MG63 (cell line): ENCODE measurements at regions not wholly inside any gene's neighbourhood (a gene's known extent, or its start where the extent isn't known, plus 50 kb on each side); places are given as distances from the start of the nearest gene placed in this dataset.

Experiments used
- DNase-seq: peaks from one replicate; pipeline ENCODE4 v3.0.0-alpha.2; 2020
- H3K27me3 ChIP-seq: fragments of 250-450 bp; sonication (Bioruptor Pico); 2 replicates; pipeline ENCODE4 v1.5.1; 2020; ENCODE audit warnings: mild to moderate bottlenecking, moderate library complexity
- H3K36me3 ChIP-seq: fragments of 250-450 bp; sonication (Bioruptor Pico); 2 replicates; pipeline ENCODE4 v1.5.1; 2020; ENCODE audit warnings: mild to moderate bottlenecking, moderate library complexity
- H3K4me3 ChIP-seq: fragments of 250-450 bp; sonication (Bioruptor Pico); 2 replicates; pipeline ENCODE4 v1.5.1; 2020; ENCODE audit warnings: mild to moderate bottlenecking, moderate library complexity
- H3K9me3 ChIP-seq: fragments of 250-450 bp; sonication (Bioruptor Pico); 2 replicates; pipeline ENCODE4 v1.5.1; 2020; ENCODE audit warnings: mild to moderate bottlenecking, moderate library complexity

- Histone ChIP-seq H3K36me3 (no peaks in the 10 kb centered on the region), H3K4me3 (no peak overlapping the region), H3K27me3 (no peaks in the 10 kb centered on the region), H3K9me3 (no peaks in the 10 kb centered on the region)
- DNase-seq, result no peak
Measured at GRCh38 chr1:47622776-47623556, 185.1 kb downstream of the FOXD2 start.

GRCh38 chr1:47623557-47623940 is 185.7 kb downstream of the FOXD2 start:
- Histone ChIP-seq H3K36me3 (no peaks in the 10 kb centered on the region), H3K27me3 (no peaks in the 10 kb centered on the region), H3K9me3 (no peaks in the 10 kb centered on the region), H3K4me3 (no peak overlapping the region)
- no peak for DNase-seq

GRCh38 chr1:47624531-47624930 is 186.7 kb downstream of the FOXD2 start:
- Histone ChIP-seq H3K9me3 (no peaks in the 10 kb centered on the region), H3K4me3 (no peak overlapping the region), H3K27me3 (no peaks in the 10 kb centered on the region), H3K36me3 (no peaks in the 10 kb centered on the region)
- no peak for DNase-seq

- H3K27me3 ChIP-seq, result no peaks in the 10 kb centered on the region
- no peak overlapping the region for H3K4me3 ChIP-seq
- H3K36me3 ChIP-seq, result no peaks in the 10 kb centered on the region
- H3K9me3 ChIP-seq, result no peaks in the 10 kb centered on the region
- no peak for DNase-seq
Measured at GRCh38 chr1:47627016-47627415, 189.2 kb downstream of the FOXD2 start.

GRCh38 chr1:47627471-47628370 is 189.9 kb downstream of the FOXD2 start:
- no peaks in the 10 kb centered on the region for H3K36me3 ChIP-seq
- H3K27me3 ChIP-seq, result no peaks in the 10 kb centered on the region
- no peak for DNase-seq
- no peaks in the 10 kb centered on the region for H3K9me3 ChIP-seq
- no peak overlapping the region for H3K4me3 ChIP-seq

GRCh38 chr1:47629201-47629600 is 191.4 kb downstream of the FOXD2 start:
- H3K36me3 ChIP-seq, result no peaks in the 10 kb centered on the region
- H3K27me3 ChIP-seq, result no peaks in the 10 kb centered on the region
- DNase-seq, result no peak
- no peak overlapping the region for H3K4me3 ChIP-seq
- H3K9me3 ChIP-seq, result no peaks in the 10 kb centered on the region

GRCh38 chr1:47630346-47630745 is 192.5 kb downstream of the FOXD2 start:
- Histone ChIP-seq H3K4me3 (no peak overlapping the region), H3K9me3 (no peaks in the 10 kb centered on the region), H3K27me3 (no peaks in the 10 kb centered on the region), H3K36me3 (no peaks in the 10 kb centered on the region)
- no peak for DNase-seq

- Histone ChIP-seq H3K36me3 (no peaks in the 10 kb centered on the region), H3K9me3 (no peaks in the 10 kb centered on the region), H3K27me3 (no peaks in the 10 kb centered on the region), H3K4me3 (no peak overlapping the region)
- no peak for DNase-seq
Measured at GRCh38 chr1:47631411-47631995, 193.7 kb downstream of the FOXD2 start.

GRCh38 chr1:47635111-47635510 is 197.3 kb downstream of the FOXD2 start:
- Histone ChIP-seq H3K27me3 (no peaks in the 10 kb centered on the region), H3K9me3 (no peaks in the 10 kb centered on the region), H3K4me3 (no peak overlapping the region), H3K36me3 (no peaks in the 10 kb centered on the region)
- no peak for DNase-seq

GRCh38 chr1:47635597-47635996 is 197.8 kb downstream of the FOXD2 start:
- no peak for DNase-seq
- no peak overlapping the region for H3K4me3 ChIP-seq
- H3K36me3 ChIP-seq, result no peaks in the 10 kb centered on the region
- H3K9me3 ChIP-seq, result no peaks in the 10 kb centered on the region
- H3K27me3 ChIP-seq, result no peaks in the 10 kb centered on the region

- peak; percentile 50 for DNase-seq
- no peaks in the 10 kb centered on the region for H3K36me3 ChIP-seq
- H3K27me3 ChIP-seq, result no peaks in the 10 kb centered on the region
- no peak overlapping the region for H3K4me3 ChIP-seq
- H3K9me3 ChIP-seq, result no peaks in the 10 kb centered on the region
Measured at GRCh38 chr1:47637111-47637685, 199.4 kb downstream of the FOXD2 start.

GRCh38 chr1:47638240-47638639 is 200.4 kb downstream of the FOXD2 start:
- no peak for DNase-seq
- Histone ChIP-seq H3K4me3 (no peak overlapping the region), H3K36me3 (no peaks in the 10 kb centered on the region), H3K9me3 (no peaks in the 10 kb centered on the region), H3K27me3 (no peaks in the 10 kb centered on the region)

- Histone ChIP-seq H3K4me3 (no peak overlapping the region), H3K9me3 (no peaks in the 10 kb centered on the region), H3K36me3 (no peaks in the 10 kb centered on the region), H3K27me3 (no peaks in the 10 kb centered on the region)
- DNase-seq, result no peak
Measured at GRCh38 chr1:47638713-47639112, 200.9 kb downstream of the FOXD2 start.

GRCh38 chr1:47643306-47644211 is 205.7 kb downstream of the FOXD2 start:
- Histone ChIP-seq H3K4me3 (no peak overlapping the region), H3K27me3 (no peaks in the 10 kb centered on the region), H3K36me3 (no peaks in the 10 kb centered on the region), H3K9me3 (no peaks in the 10 kb centered on the region)
- no peak for DNase-seq

GRCh38 chr1:47644212-47644573 is 206.3 kb downstream of the FOXD2 start:
- Histone ChIP-seq H3K27me3 (no peaks in the 10 kb centered on the region), H3K4me3 (no peak overlapping the region), H3K9me3 (no peaks in the 10 kb centered on the region), H3K36me3 (no peaks in the 10 kb centered on the region)
- no peak for DNase-seq

- H3K9me3 ChIP-seq, result no peaks in the 10 kb centered on the region
- H3K27me3 ChIP-seq, result no peaks in the 10 kb centered on the region
- no peak for DNase-seq
- H3K36me3 ChIP-seq, result no peaks in the 10 kb centered on the region
- H3K4me3 ChIP-seq, result no peak overlapping the region
Measured at GRCh38 chr1:47645151-47645550, 207.3 kb downstream of the FOXD2 start.
